NCI-H2081 (cell line): ENCODE measurements at regions not wholly inside any gene's neighbourhood (a gene's known extent, or its start where the extent isn't known, plus 50 kb on each side); places are given as distances from the start of the nearest gene placed in this dataset.
A peak's percentile ranks its signal among the peaks of the same experiment; 100 is the strongest.
"Not testable (repeated sequence)": the region's sequence is repeated elsewhere in the genome, so short reads cannot be mapped to it uniquely, and the experiment has no call there.

ENCODE experiments used
- DNase-seq, 2 experiments: peaks; one replicate each; lab custom pipeline; 2025; lab: John Stamatoyannopoulos, UW

- DNase-seq = no peak
Measured at GRCh38 chr2:52463457-52463856, 1304.1 kb upstream of the CHAC2 start.

DNA sequence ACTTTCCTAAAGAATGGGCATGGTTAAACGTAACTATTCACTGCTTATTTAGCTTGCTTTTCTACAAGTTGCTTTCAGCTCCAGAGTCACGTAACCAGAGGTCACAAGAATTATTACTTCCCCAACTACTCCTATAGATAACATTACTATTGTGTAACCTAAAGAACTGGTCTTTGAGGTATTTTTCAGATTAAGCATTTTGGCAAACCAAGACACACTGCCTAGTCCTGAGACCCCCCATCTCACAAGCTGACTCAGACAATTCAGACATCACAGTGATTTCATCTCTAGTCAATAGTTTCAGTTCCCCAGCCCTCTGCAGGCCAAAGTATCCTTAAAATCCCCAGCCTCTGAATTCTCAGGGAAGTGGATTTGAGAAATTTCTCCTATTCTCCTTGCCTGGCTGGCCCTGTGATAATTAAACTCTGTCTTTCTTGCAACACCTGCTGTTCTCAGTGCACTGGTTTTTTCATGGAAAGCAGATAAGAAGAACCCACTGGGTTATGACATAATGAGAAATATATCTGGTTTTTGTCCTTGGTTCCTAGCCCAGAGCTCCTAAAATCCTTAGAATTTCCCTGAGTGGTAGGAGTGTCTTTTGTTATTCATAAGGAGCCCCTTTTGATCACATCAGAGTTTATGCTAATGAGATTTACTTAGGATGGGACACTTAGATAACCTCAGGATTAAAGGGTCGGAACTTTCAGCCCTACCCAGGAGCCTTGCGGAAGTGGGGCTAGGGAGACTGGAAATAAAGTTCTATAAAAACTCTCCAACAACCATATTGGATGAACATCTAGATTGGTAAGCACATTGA lies 1310.8 kb upstream of the CHAC2 start:
- no peak for DNase-seq

DNA sequence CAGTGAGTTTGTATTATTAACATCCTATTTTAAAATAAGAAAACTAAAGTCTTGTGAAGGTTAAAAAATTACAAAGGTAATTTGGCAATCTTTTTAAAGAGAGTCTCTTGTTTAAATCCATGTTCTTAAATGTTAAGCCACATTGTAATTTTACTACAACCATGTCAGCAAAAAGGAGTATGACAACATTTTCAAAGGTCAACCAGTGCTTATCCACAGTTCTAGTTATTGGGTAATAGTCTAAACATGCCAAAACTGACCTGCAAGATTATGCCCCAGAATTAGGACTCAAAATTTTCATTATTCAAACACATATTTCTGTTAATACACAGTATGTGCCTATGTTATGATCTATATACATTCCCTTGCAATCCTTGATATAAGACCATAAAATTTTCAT lies 1312.6 kb upstream of the CHAC2 start:
- no peak for DNase-seq

DNA sequence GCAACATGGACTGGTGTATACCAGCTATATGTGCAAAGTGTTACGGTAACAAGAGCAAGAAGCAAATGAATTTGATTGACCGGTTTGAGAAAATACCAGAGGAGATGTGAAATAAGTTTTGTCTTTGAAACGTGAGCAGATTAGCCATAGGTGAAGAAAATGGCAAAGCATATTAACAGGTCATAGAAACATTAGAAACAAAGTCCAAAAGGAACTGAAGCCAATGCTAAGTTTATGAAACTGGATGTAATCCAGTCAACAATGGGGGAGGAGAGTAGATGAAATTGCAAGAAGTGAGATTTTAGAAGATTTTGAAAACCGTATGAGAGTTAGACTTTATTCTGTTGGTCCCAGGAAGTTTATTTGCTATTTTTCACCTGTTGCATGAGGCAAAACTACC lies 1315.4 kb upstream of the CHAC2 start:
- no peak for DNase-seq

DNA sequence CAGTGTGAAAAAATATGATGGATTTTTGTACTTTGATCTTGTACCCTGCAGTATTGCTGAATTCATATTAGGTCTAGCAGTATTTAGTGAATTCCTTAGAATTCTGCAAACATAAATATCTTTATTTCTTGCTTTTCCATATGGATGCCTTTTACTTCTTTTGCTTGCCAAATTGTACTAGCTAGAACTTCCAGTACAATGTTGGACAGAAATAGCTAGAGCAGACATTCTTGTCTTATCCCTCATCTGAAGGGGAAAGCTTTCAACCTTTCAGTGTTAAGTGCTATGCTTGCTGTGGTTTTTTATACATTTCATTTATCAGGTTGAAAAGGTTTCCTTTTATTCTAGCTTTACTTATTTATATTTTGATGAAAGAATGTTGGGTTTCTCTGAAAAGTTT lies 1321.9 kb upstream of the CHAC2 start:
- DNase-seq = no peak

GRCh38 chr2:52431352-52431760 lies 1336.2 kb upstream of the CHAC2 start:
- no peak for DNase-seq

- DNase-seq = no peak
Measured at GRCh38 chr2:52429740-52430139, 1337.9 kb upstream of the CHAC2 start.

GRCh38 chr2:52429171-52429570 lies 1338.4 kb upstream of the CHAC2 start:
- DNase-seq = no peak

- no peak for DNase-seq
Measured at GRCh38 chr2:52428224-52428623, 1339.4 kb upstream of the CHAC2 start.

- DNase-seq = no peak
Measured at GRCh38 chr2:52423655-52424054, 1343.9 kb upstream of the CHAC2 start.

GRCh38 chr2:52423111-52423510 lies 1344.5 kb upstream of the CHAC2 start:
- no peak for DNase-seq

DNA sequence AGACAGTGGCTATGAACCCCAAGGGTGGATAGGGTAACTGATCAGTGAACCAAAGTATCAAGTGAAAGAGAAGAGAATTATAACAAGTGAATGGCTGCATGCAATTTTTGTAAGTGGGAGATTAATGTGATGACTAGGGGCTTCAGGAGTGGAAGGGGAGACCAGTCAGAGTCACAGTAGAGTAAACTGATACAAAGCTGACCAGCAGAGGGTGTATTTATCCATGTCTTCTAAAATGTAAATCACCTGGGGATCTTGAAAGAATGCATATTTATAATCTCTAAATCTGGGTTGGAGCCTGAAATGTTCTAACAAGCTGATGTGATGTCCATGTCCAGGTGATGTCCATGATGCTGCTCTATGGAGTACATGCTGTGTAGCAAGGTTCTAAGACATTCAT lies 1351.3 kb upstream of the CHAC2 start:
- DNase-seq = peak in 1 of 2 experiments; percentile 31

- DNase-seq = peak; percentile 2 to 38
Measured at GRCh38 chr2:52414561-52415295, 1352.9 kb upstream of the CHAC2 start.

DNA sequence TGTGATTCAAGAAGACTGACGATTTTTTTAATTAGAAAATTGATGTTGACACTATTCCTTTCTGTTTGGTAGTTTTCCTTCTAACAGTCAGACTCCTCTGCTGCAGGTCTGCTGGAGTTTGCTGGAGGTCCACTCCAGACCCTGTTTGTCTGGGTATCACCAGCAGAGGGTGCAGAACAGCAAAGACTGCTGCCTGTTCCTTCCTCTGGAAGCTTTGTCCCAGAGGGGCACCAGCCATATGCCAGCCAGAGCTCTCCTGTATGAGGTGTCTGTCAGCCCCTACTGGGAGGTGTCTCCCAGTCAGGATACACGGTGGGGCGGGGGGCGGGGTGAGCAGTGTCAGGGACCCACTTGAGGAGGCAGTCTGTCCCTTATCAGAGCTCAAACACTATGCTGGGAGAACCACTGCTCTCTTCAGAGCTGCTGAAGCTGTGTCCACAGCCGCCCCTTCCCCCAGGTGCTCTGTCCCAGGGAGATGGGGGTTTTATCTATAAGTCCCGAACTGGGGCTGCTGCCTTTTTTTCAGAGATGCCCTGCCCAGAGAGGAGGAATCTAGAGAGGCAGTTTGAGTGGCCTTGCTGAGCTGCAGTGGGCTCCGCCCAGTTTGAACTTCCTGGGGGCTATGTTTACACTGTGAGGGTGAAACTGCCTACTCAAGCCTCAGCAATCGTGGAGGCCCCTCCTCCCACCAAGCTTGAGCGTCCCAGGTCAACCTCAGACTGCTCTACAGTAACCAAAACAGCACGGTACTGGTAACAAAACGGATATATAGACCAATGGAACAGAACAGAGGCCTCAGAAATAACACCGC lies 1358.1 kb upstream of the CHAC2 start:
- not testable (repeated sequence) for DNase-seq

DNA sequence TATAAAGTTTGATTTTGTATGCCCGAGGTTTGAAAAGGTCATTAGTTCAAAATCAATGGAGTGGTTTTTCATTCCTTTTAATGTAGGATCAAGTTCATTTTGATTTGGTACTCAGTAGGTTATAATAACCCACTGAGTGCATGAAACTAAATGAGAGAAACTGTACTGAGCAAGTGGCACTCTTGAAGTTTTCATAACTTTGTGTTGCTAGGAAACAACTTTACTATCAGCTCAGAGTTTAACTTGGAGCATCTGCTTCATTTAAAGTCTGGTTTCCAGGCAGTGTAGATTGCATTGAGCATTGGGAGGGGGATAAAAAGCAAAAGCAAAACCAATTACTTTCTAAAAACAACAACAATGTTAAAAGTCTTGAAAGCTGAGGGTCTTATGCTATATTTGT lies 1361.6 kb upstream of the CHAC2 start:
- no peak for DNase-seq

- DNase-seq = no peak
Measured at GRCh38 chr2:52404866-52405265, 1362.7 kb upstream of the CHAC2 start.

DNA sequence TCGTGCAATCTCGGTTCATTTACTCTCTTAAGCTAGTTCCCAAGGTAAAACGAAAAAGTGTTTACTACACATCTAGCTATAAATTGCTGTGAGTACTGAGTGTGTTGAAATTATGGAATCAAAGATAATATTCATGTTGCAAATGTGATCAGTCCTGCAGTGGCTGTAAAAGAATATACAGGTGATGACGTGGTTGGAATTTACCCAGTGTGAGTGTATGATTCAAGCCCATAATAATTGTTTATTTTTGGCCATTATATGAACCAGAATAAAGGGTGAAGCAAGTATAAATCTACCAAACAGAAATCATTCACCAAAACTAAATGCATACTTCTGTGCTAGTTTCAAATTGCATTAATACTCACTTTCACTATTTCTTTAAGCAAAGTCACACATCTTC lies 1363.6 kb upstream of the CHAC2 start:
- DNase-seq = no peak

GRCh38 chr2:52402128-52402527 lies 1365.5 kb upstream of the CHAC2 start:
- no peak for DNase-seq

DNA sequence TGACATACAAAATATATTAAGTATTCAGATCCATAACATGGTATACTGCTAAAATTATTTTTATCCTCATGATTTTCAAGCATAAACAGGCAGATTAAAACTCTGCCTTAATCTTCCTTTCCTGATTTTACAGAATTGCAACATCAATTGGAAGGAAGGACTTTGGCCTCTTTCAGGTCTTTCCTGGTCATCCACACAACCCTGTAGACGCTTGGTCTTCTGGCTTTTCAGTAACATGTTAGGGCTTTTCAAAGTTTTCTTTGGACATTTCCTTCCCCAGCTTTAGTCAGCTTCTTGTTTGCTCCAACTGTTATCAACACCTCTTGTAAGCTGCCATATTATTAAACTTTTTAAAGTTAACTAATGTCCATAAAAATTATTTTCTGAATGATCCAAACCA lies 1364.9 kb upstream of the NRXN1 start:
- no peak for DNase-seq

GRCh38 chr2:52395912-52396311 lies 1364.0 kb upstream of the NRXN1 start:
- no peak for DNase-seq

DNA sequence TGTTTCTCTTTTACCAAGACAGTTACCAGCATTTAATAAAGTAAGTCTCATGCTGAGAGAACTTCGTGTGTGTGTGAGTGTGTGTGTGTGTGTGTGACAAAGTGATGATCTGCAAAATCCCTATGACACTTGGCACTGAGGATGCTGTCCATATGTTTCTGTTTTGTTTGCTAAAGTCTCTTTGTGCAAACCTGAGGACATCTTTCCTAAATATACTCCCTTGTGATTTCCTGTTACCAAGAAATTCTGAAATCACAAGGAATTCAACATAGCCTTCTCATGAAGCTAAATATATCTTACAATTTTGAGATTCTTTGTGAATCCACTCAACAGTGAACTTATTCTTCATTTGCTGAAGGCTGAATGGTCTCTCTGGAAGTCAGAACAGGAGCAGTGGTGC lies 1359.7 kb upstream of the NRXN1 start:
- no peak for DNase-seq

- DNase-seq = no peak
Measured at GRCh38 chr2:52390651-52391050, 1358.7 kb upstream of the NRXN1 start.
